HG02798 (cell line): ENCODE measurements at regions not wholly inside any gene's neighbourhood (a gene's known extent, or its start where the extent isn't known, plus 50 kb on each side); places are given as distances from the start of the nearest gene placed in this dataset.
"Not testable (repeated sequence)": the region's sequence is repeated elsewhere in the genome, so short reads cannot be mapped to it uniquely, and the experiment has no call there.

Experiments used
- ATAC-seq: cut with Tn5 transposase; IDR thresholded peaks from one replicate; pipeline ENCODE4 v1.9.1; 2021; ENCODE audit warnings: mild to moderate bottlenecking; ENCODE audit not compliant: unreplicated experiment, poor library complexity

GRCh38 chr3:61372723-61373122 is 121.5 kb upstream of the FHIT start:
- no peak for ATAC-seq

- no peak for ATAC-seq
Observed at GRCh38 chr3:61378311-61378710, 127.1 kb upstream of the FHIT start.

- peak; percentile 90 for ATAC-seq
Observed at GRCh38 chr3:61381745-61382392, 130.6 kb upstream of the FHIT start.

GRCh38 chr3:61387817-61388216 is 136.6 kb upstream of the FHIT start:
- no peak for ATAC-seq

GRCh38 chr3:61393480-61393947 is 142.3 kb upstream of the FHIT start:
- ATAC-seq = not testable (repeated sequence)

- no peak for ATAC-seq
Observed at GRCh38 chr3:61401359-61401758, 150.1 kb upstream of the FHIT start.

GRCh38 chr3:61407397-61407796 is 154.0 kb upstream of the PTPRG start:
- ATAC-seq = no peak

- no peak for ATAC-seq
Observed at GRCh38 chr3:61409638-61410037, 151.7 kb upstream of the PTPRG start.

GRCh38 chr3:61410358-61410757 is 151.0 kb upstream of the PTPRG start:
- ATAC-seq = not testable (repeated sequence)

GRCh38 chr3:61411009-61411662 is 150.2 kb upstream of the PTPRG start:
- ATAC-seq = no peak

- ATAC-seq = peak; percentile 89
Observed at GRCh38 chr3:61414456-61414855, 146.9 kb upstream of the PTPRG start.

GRCh38 chr3:61415201-61415600 is 146.2 kb upstream of the PTPRG start:
- no peak for ATAC-seq

- ATAC-seq = no peak
Observed at GRCh38 chr3:61416618-61417017, 144.8 kb upstream of the PTPRG start.

GRCh38 chr3:61417352-61417751 is 144.0 kb upstream of the PTPRG start:
- no peak for ATAC-seq

- peak; percentile 79 for ATAC-seq
Observed at GRCh38 chr3:61420136-61420759, 141.1 kb upstream of the PTPRG start.

GRCh38 chr3:61422945-61423673 is 138.3 kb upstream of the PTPRG start:
- ATAC-seq = no peak

- ATAC-seq = no peak
Observed at GRCh38 chr3:61425356-61425755, 136.0 kb upstream of the PTPRG start.

- ATAC-seq = no peak
Observed at GRCh38 chr3:61429106-61429505, 132.3 kb upstream of the PTPRG start.

GRCh38 chr3:61434901-61435300 is 126.5 kb upstream of the PTPRG start:
- not testable (repeated sequence) for ATAC-seq

GRCh38 chr3:61435361-61435760 is 126.0 kb upstream of the PTPRG start:
- ATAC-seq = not testable (repeated sequence)
